Sigmoid colon (tissue), 6 donors: ENCODE measurements at regions not wholly inside any gene's neighbourhood (a gene's known extent, or its start where the extent isn't known, plus 50 kb on each side); places are given as distances from the start of the nearest gene placed in this dataset.

Experiments used
- DNase-seq: peaks from one replicate; pipeline ENCODE4 v3.0.0-alpha.2; 2019
- H3K27ac ChIP-seq, 4 donors: fragments of 200-600 bp; sonication (generic); one replicate each; pipeline ENCODE4 v1.5.1; 2016 to 2019; ENCODE audit warnings: mild to moderate bottlenecking in 1 of 4
- H3K27me3 ChIP-seq, 3 donors: fragments of 200-600 bp; sonication (generic); one replicate each; pipeline ENCODE4 v1.5.1; 2019; ENCODE audit warnings: mild to moderate bottlenecking in 1 of 3
- H3K36me3 ChIP-seq, 4 donors: fragments of 200-600 bp; sonication (generic); one replicate each; pipeline ENCODE4 v1.5.1; 2016 to 2019
- H3K4me1 ChIP-seq, 4 donors: fragments of 200-600 bp; sonication (generic); one replicate each; pipeline ENCODE4 v1.5.1; 2017 to 2019
- H3K4me3 ChIP-seq, 4 donors: fragments of 200-600 bp; sonication (generic); one replicate each; pipeline ENCODE4 v1.5.1; 2017 to 2019; ENCODE audit warnings: mild to moderate bottlenecking in 2 of 4, moderate library complexity in 1 of 4
- H3K9me3 ChIP-seq, 4 donors: fragments of 200-600 bp in 3 of 4; sonication (generic) in 3 of 4; one replicate each; pipeline versions ENCODE4 v1.5.1 to v1.6.1; 2013 to 2019
- CTCF ChIP-seq, 4 experiments: fragments of 450-650 bp in 3 of 4; fragments of 200-600 bp in 1 of 4; IDR thresholded peaks; one replicate each; pipeline ENCODE4 v1.5.1; 2016 to 2019; ENCODE audit warnings: antibody characterized with exemption in 4 of 4, mild to moderate bottlenecking in 3 of 4, moderate library complexity in 2 of 4
- EP300 ChIP-seq, 4 donors: sonication (generic); formaldehyde crosslinking; IDR thresholded peaks; one replicate each; pipeline ENCODE4 v1.6.1; 2017; ENCODE audit warnings: antibody characterized with exemption in 4 of 4
- POLR2A ChIP-seq, 2 donors: fragments of 450-650 bp; IDR thresholded peaks; one replicate each; pipeline ENCODE4 v1.6.1; 2016; ENCODE audit warnings: antibody characterized with exemption in 2 of 2, mild to moderate bottlenecking in 2 of 2, moderate library complexity in 2 of 2
- POLR2AphosphoS5 ChIP-seq, 4 donors: sonication (generic); formaldehyde crosslinking; IDR thresholded peaks; one replicate each; pipeline ENCODE4 v1.6.1; 2017; ENCODE audit warnings: antibody characterized with exemption in 4 of 4
- WGBS, 2 donors: extraction: QIAGEN DNeasy Blood & Tissue Kit; methylation state at CpG; one replicate each; pipeline ENCODE4 v1.1.7; 2013; 5-methylcytosine and 5-hydroxymethylcytosine counted together
- intact Hi-C: fragments of 100-400 bp; cut with DNase I; formaldehyde crosslinking; loops from one replicate; pipeline ENCODE4 v1.15.1; 2023
- donor health status: healthy with polysubstance abuse.
- donor health status: healthy.

GRCh38 chr5:155475318-155475717, 461.8 kb downstream of the KIF4B start:
- no peaks in the 10 kb centered on the region for H3K27me3 ChIP-seq
- no peaks in the 10 kb centered on the region for H3K36me3 ChIP-seq
- no peak overlapping the region for H3K4me3 ChIP-seq
- no peak overlapping the region for H3K27ac ChIP-seq
- WGBS, 2 donors = 57 to 62% methylated on average over 2 of the region's 2 CpGs
- intact Hi-C loops = no loop called here
- DNase-seq = no peak
- no peaks in the 10 kb centered on the region for H3K4me1 ChIP-seq
- TF ChIP-seq EP300 (IDR thresholded peaks at IDR 0.05) = no peak
- TF ChIP-seq CTCF (IDR thresholded peaks at IDR 0.05) = no peak
- TF ChIP-seq POLR2AphosphoS5 (IDR thresholded peaks at IDR 0.05) = no peak
- no peak for TF ChIP-seq POLR2A (IDR thresholded peaks at IDR 0.05)
- H3K9me3 ChIP-seq = peaks cover 0 to 4% (median 0%) of the 10 kb centered on the region in 4 donors

DNA sequence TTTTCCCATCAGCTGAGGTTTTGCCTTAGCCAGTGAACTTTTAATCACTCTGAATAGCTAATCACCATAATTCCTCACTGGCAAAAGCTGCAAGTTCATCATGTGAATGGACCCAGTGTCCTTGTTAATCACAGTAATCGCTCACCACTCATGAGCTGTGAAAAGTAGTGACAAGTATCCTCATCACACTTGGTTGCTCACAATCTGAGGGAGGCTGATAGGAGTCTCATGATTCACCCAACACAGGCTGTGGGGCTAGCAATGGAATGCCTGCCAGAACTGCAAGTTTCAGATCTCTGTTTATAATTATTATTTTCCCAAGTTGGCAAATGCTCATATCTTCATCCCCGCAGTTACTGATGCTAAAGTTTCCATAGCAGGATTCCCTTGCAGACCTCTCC, 467.2 kb downstream of the KIF4B start:
- DNase-seq = no peak
- H3K36me3 ChIP-seq = no peaks in the 10 kb centered on the region
- no peaks in the 10 kb centered on the region for H3K27me3 ChIP-seq
- intact Hi-C loops = no loop called here
- H3K9me3 ChIP-seq = no peaks in the 10 kb centered on the region
- H3K4me3 ChIP-seq = no peak overlapping the region
- TF ChIP-seq POLR2A (IDR thresholded peaks at IDR 0.05) (no peak), POLR2AphosphoS5 (IDR thresholded peaks at IDR 0.05) (no peak), CTCF (IDR thresholded peaks at IDR 0.05) (no peak), EP300 (IDR thresholded peaks at IDR 0.05) (no peak)
- H3K27ac ChIP-seq = no peak overlapping the region
- H3K4me1 ChIP-seq = peaks cover 0 to 4% (median 0%) of the 10 kb centered on the region in 4 donors
- WGBS, 2 donors = 80 to 86% methylated on average over 2 of the region's 2 CpGs

DNA sequence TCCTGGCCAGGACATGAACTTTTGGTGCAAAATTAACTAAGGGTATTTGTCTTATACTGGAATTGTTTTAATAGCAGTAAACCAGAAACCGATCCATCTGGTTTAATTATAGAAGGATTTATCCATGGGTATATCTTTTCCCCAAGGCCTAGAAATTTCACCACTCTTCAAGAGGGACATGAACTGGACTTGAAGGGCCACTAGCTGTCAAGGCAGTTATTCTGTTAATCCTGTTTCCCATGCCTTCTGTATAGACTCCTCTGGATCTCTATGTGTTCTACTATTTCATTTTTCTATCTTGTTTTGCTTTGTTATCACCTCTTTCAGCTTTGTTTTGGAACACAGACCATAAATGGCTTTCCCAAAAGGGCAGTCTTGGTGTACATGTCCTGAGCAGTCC, 467.6 kb downstream of the KIF4B start:
- Histone ChIP-seq H3K4me1 (peaks cover 0 to 4% (median 0%) of the 10 kb centered on the region in 4 donors), H3K27me3 (no peaks in the 10 kb centered on the region), H3K27ac (no peak overlapping the region), H3K4me3 (no peak overlapping the region), H3K9me3 (no peaks in the 10 kb centered on the region), H3K36me3 (no peaks in the 10 kb centered on the region)
- DNase-seq = no peak
- WGBS, 2 donors = 79 to 83% methylated on average over 1 of the region's 1 CpG
- intact Hi-C loops = no loop called here
- no peak for TF ChIP-seq CTCF (IDR thresholded peaks at IDR 0.05)
- TF ChIP-seq POLR2AphosphoS5 (IDR thresholded peaks at IDR 0.05) = no peak
- TF ChIP-seq EP300 (IDR thresholded peaks at IDR 0.05) = no peak
- no peak for TF ChIP-seq POLR2A (IDR thresholded peaks at IDR 0.05)

- Histone ChIP-seq H3K27me3 (no peaks in the 10 kb centered on the region), H3K4me3 (no peak overlapping the region), H3K4me1 (peaks cover 0 to 4% (median 0%) of the 10 kb centered on the region in 4 donors), H3K27ac (no peak overlapping the region), H3K36me3 (no peaks in the 10 kb centered on the region), H3K9me3 (no peaks in the 10 kb centered on the region)
- intact Hi-C loops = no loop called here
- TF ChIP-seq EP300 (IDR thresholded peaks at IDR 0.05) = no peak
- TF ChIP-seq POLR2A (IDR thresholded peaks at IDR 0.05) = no peak
- TF ChIP-seq POLR2AphosphoS5 (IDR thresholded peaks at IDR 0.05) = no peak
- TF ChIP-seq CTCF (IDR thresholded peaks at IDR 0.05) = no peak
- no peak for DNase-seq
These were observed 468.9 kb downstream of the KIF4B start for GRCh38 chr5:155482428-155482827.

- H3K4me3 ChIP-seq = no peak overlapping the region
- peaks cover 0 to 4% (median 0%) of the 10 kb centered on the region in 4 donors for H3K4me1 ChIP-seq
- H3K27me3 ChIP-seq = no peaks in the 10 kb centered on the region
- 59 to 62% methylated on average over 2 of the region's 2 CpGs for WGBS, 2 donors
- H3K27ac ChIP-seq = no peak overlapping the region
- no peaks in the 10 kb centered on the region for H3K36me3 ChIP-seq
- H3K9me3 ChIP-seq = no peaks in the 10 kb centered on the region
- no peak for DNase-seq
- intact Hi-C loops = no loop called here
- no peak for TF ChIP-seq CTCF (IDR thresholded peaks at IDR 0.05)
- TF ChIP-seq POLR2AphosphoS5 (IDR thresholded peaks at IDR 0.05) = no peak
These were observed 471.8 kb downstream of the KIF4B start for GRCh38 chr5:155485386-155485785.
